Effector memory CD4-positive, alpha-beta T cell (primary cell): ENCODE measurements at regions not wholly inside any gene's neighbourhood (a gene's known extent, or its start where the extent isn't known, plus 50 kb on each side); places are given as distances from the start of the nearest gene placed in this dataset.
A peak's percentile ranks its signal among the peaks of the same experiment; 100 is the strongest.

ENCODE experiments used
- DNase-seq, 3 donors: peaks; one replicate each; pipeline ENCODE4 v3.0.0-alpha.2; 2020
- H3K27ac ChIP-seq: 2 replicates; pipeline ENCODE4 v1.7.0; 2013; ENCODE audit warnings: mild to moderate bottlenecking, low read length, moderate library complexity; ENCODE audit not compliant: insufficient read depth, poor library complexity, severe bottlenecking
- H3K27me3 ChIP-seq: replicated peaks from 2 replicates; pipeline ENCODE4 v1.7.0; 2013; ENCODE audit warnings: mild to moderate bottlenecking, low read length; ENCODE audit not compliant: insufficient read depth, control insufficient read depth, poor library complexity, severe bottlenecking
- H3K36me3 ChIP-seq: 2 replicates; pipeline ENCODE4 v1.7.0; 2013; ENCODE audit warnings: mild to moderate bottlenecking, low read length, moderate library complexity; ENCODE audit not compliant: control insufficient read depth, insufficient read depth
- H3K4me1 ChIP-seq: 2 replicates; pipeline ENCODE4 v1.7.0; 2013; ENCODE audit warnings: low read length, mild to moderate bottlenecking; ENCODE audit not compliant: control insufficient read depth, insufficient read depth, poor library complexity, severe bottlenecking
- H3K4me3 ChIP-seq: 2 replicates; pipeline ENCODE4 v1.7.0; 2013; ENCODE audit warnings: low read length, low read depth, mild to moderate bottlenecking; ENCODE audit not compliant: insufficient read depth, poor library complexity, severe bottlenecking
- H3K9me3 ChIP-seq: 2 replicates; pipeline ENCODE4 v1.7.0; 2013; ENCODE audit warnings: mild to moderate bottlenecking, low read length, moderate library complexity; ENCODE audit not compliant: control insufficient read depth

GRCh38 chr7:35424869-35425495 is 171.1 kb upstream of the TBX20 start:
- H3K27ac ChIP-seq, result no peak overlapping the region
- DNase-seq, result peak; percentile 10 to 38 (median 14)
- H3K36me3 ChIP-seq, result no peaks in the 10 kb centered on the region
- H3K4me3 ChIP-seq, result no peak overlapping the region
- no peaks in the 10 kb centered on the region for H3K4me1 ChIP-seq
- peaks cover 3% of the 10 kb centered on the region for H3K9me3 ChIP-seq
- no peaks in the 10 kb centered on the region for H3K27me3 ChIP-seq

- H3K4me3 ChIP-seq, result no peak overlapping the region
- no peaks in the 10 kb centered on the region for H3K27me3 ChIP-seq
- H3K9me3 ChIP-seq, result peaks cover 3% of the 10 kb centered on the region
- DNase-seq, result no peak
- no peak overlapping the region for H3K27ac ChIP-seq
- no peaks in the 10 kb centered on the region for H3K4me1 ChIP-seq
- H3K36me3 ChIP-seq, result no peaks in the 10 kb centered on the region
Observed at GRCh38 chr7:35424440-35424839, 170.5 kb upstream of the TBX20 start.

- Histone ChIP-seq H3K27me3 (no peaks in the 10 kb centered on the region), H3K4me1 (no peaks in the 10 kb centered on the region), H3K36me3 (no peaks in the 10 kb centered on the region), H3K9me3 (peaks cover 3% of the 10 kb centered on the region), H3K27ac (no peak overlapping the region), H3K4me3 (no peak overlapping the region)
- no peak for DNase-seq
Observed at GRCh38 chr7:35422715-35423114, 168.8 kb upstream of the TBX20 start.

GRCh38 chr7:35420656-35421055 is 166.8 kb upstream of the TBX20 start:
- no peaks in the 10 kb centered on the region for H3K9me3 ChIP-seq
- H3K27me3 ChIP-seq, result no peaks in the 10 kb centered on the region
- no peaks in the 10 kb centered on the region for H3K4me1 ChIP-seq
- no peak for DNase-seq
- H3K4me3 ChIP-seq, result peak overlapping the region; percentile 15
- H3K27ac ChIP-seq, result no peak overlapping the region
- H3K36me3 ChIP-seq, result no peaks in the 10 kb centered on the region

- no peaks in the 10 kb centered on the region for H3K9me3 ChIP-seq
- DNase-seq, result no peak
Observed at GRCh38 chr7:35419391-35419755, 165.5 kb upstream of the TBX20 start.

GRCh38 chr7:35418716-35419390 is 165.0 kb upstream of the TBX20 start:
- Histone ChIP-seq H3K4me3 (no peak overlapping the region), H3K27ac (no peak overlapping the region), H3K27me3 (no peaks in the 10 kb centered on the region), H3K4me1 (no peaks in the 10 kb centered on the region), H3K9me3 (no peaks in the 10 kb centered on the region), H3K36me3 (no peaks in the 10 kb centered on the region)
- no peak for DNase-seq

More at GRCh38 chr7:35419391-35419755, 165.5 kb upstream of the TBX20 start:
- Histone ChIP-seq H3K27me3 (no peaks in the 10 kb centered on the region), H3K4me1 (no peaks in the 10 kb centered on the region), H3K27ac (no peak overlapping the region), H3K36me3 (no peaks in the 10 kb centered on the region), H3K4me3 (no peak overlapping the region)

GRCh38 chr7:35416568-35416967 is 162.7 kb upstream of the TBX20 start:
- Histone ChIP-seq H3K4me1 (no peaks in the 10 kb centered on the region), H3K27me3 (no peaks in the 10 kb centered on the region), H3K27ac (no peak overlapping the region), H3K36me3 (no peaks in the 10 kb centered on the region), H3K9me3 (no peaks in the 10 kb centered on the region), H3K4me3 (no peak overlapping the region)
- no peak for DNase-seq

GRCh38 chr7:35415411-35415822 is 161.5 kb upstream of the TBX20 start:
- no peak for DNase-seq
- H3K4me3 ChIP-seq, result no peak overlapping the region
- H3K4me1 ChIP-seq, result no peaks in the 10 kb centered on the region
- H3K36me3 ChIP-seq, result no peaks in the 10 kb centered on the region
- H3K9me3 ChIP-seq, result no peaks in the 10 kb centered on the region
- no peak overlapping the region for H3K27ac ChIP-seq
- H3K27me3 ChIP-seq, result no peaks in the 10 kb centered on the region

- H3K9me3 ChIP-seq, result no peaks in the 10 kb centered on the region
- no peak for DNase-seq
- no peak overlapping the region for H3K27ac ChIP-seq
- H3K4me3 ChIP-seq, result no peak overlapping the region
- no peaks in the 10 kb centered on the region for H3K4me1 ChIP-seq
- H3K36me3 ChIP-seq, result no peaks in the 10 kb centered on the region
- H3K27me3 ChIP-seq, result no peaks in the 10 kb centered on the region
Observed at GRCh38 chr7:35411331-35411730, 157.4 kb upstream of the TBX20 start.

- no peak overlapping the region for H3K4me3 ChIP-seq
- no peaks in the 10 kb centered on the region for H3K27me3 ChIP-seq
- H3K27ac ChIP-seq, result no peak overlapping the region
- no peaks in the 10 kb centered on the region for H3K36me3 ChIP-seq
- H3K9me3 ChIP-seq, result no peaks in the 10 kb centered on the region
- no peaks in the 10 kb centered on the region for H3K4me1 ChIP-seq
- no peak for DNase-seq
Observed at GRCh38 chr7:35405461-35405860, 151.6 kb upstream of the TBX20 start.
